Adipocyte (in vitro differentiated cells): ENCODE measurements at regions not wholly inside any gene's neighbourhood (a gene's known extent, or its start where the extent isn't known, plus 50 kb on each side); places are given as distances from the start of the nearest gene placed in this dataset.

ENCODE experiments used
- DNase-seq: peaks from one replicate; pipeline ENCODE4 v3.0.0-alpha.2; 2015; ENCODE audit warnings: low read depth
- H3K27me3 ChIP-seq: replicated peaks from 2 replicates; pipeline ENCODE4 v1.7.0; 2013; ENCODE audit warnings: mild to moderate bottlenecking, low read length, moderate library complexity; ENCODE audit not compliant: control insufficient read depth, insufficient read depth
- H3K36me3 ChIP-seq: 2 replicates; pipeline ENCODE4 v1.7.0; 2013; ENCODE audit warnings: low read length, mild to moderate bottlenecking, moderate library complexity; ENCODE audit not compliant: control insufficient read depth, insufficient read depth, severe bottlenecking
- H3K4me1 ChIP-seq: 2 replicates; pipeline ENCODE4 v1.7.0; 2013; ENCODE audit warnings: mild to moderate bottlenecking, low read length, moderate library complexity; ENCODE audit not compliant: control insufficient read depth, insufficient read depth
- H3K4me3 ChIP-seq: 2 replicates; pipeline ENCODE4 v1.7.0; 2013; ENCODE audit warnings: mild to moderate bottlenecking, low read length, moderate library complexity
- H3K9ac ChIP-seq: 2 replicates; pipeline ENCODE4 v1.7.0; 2013; ENCODE audit warnings: mild to moderate bottlenecking, low read length, moderate library complexity
- H3K9me3 ChIP-seq: 2 replicates; pipeline ENCODE4 v1.7.0; 2013; ENCODE audit warnings: mild to moderate bottlenecking, low read length, moderate library complexity; ENCODE audit not compliant: control insufficient read depth

GRCh38 chr1:42004860-42005259, 86.1 kb upstream of the HIVEP3 start:
- Histone ChIP-seq H3K9ac (no peak overlapping the region), H3K9me3 (no peaks in the 10 kb centered on the region), H3K27me3 (no peaks in the 10 kb centered on the region), H3K36me3 (no peaks in the 10 kb centered on the region), H3K4me1 (peaks cover 14% of the 10 kb centered on the region), H3K4me3 (no peak overlapping the region)
- no peak for DNase-seq

GRCh38 chr1:42004322-42004721, 85.6 kb upstream of the HIVEP3 start:
- DNase-seq = no peak
- H3K9ac ChIP-seq = no peak overlapping the region
- H3K9me3 ChIP-seq = no peaks in the 10 kb centered on the region
- no peaks in the 10 kb centered on the region for H3K27me3 ChIP-seq
- no peaks in the 10 kb centered on the region for H3K36me3 ChIP-seq
- no peak overlapping the region for H3K4me3 ChIP-seq
- H3K4me1 ChIP-seq = peaks cover 14% of the 10 kb centered on the region

- no peaks in the 10 kb centered on the region for H3K27me3 ChIP-seq
- no peaks in the 10 kb centered on the region for H3K36me3 ChIP-seq
- no peaks in the 10 kb centered on the region for H3K9me3 ChIP-seq
- DNase-seq = no peak
- peaks cover 14% of the 10 kb centered on the region for H3K4me1 ChIP-seq
- H3K4me3 ChIP-seq = no peak overlapping the region
- no peak overlapping the region for H3K9ac ChIP-seq
Measured at GRCh38 chr1:42003433-42003832, 84.7 kb upstream of the HIVEP3 start.

GRCh38 chr1:42002220-42002619, 83.5 kb upstream of the HIVEP3 start:
- H3K27me3 ChIP-seq = no peaks in the 10 kb centered on the region
- peaks cover 13% of the 10 kb centered on the region for H3K4me1 ChIP-seq
- H3K4me3 ChIP-seq = no peak overlapping the region
- H3K9me3 ChIP-seq = no peaks in the 10 kb centered on the region
- H3K9ac ChIP-seq = no peak overlapping the region
- no peak for DNase-seq
- no peaks in the 10 kb centered on the region for H3K36me3 ChIP-seq

GRCh38 chr1:42000766-42001165, 82.0 kb upstream of the HIVEP3 start:
- Histone ChIP-seq H3K9me3 (no peaks in the 10 kb centered on the region), H3K9ac (no peak overlapping the region), H3K4me3 (no peak overlapping the region), H3K4me1 (peaks cover 3% of the 10 kb centered on the region), H3K27me3 (no peaks in the 10 kb centered on the region), H3K36me3 (no peaks in the 10 kb centered on the region)
- no peak for DNase-seq

- H3K9ac ChIP-seq = no peak overlapping the region
- H3K36me3 ChIP-seq = no peaks in the 10 kb centered on the region
- no peaks in the 10 kb centered on the region for H3K27me3 ChIP-seq
- no peaks in the 10 kb centered on the region for H3K9me3 ChIP-seq
- no peak for DNase-seq
- H3K4me3 ChIP-seq = no peak overlapping the region
- no peaks in the 10 kb centered on the region for H3K4me1 ChIP-seq
Measured at GRCh38 chr1:41999884-42000283, 81.2 kb upstream of the HIVEP3 start.

- DNase-seq = no peak
- no peaks in the 10 kb centered on the region for H3K27me3 ChIP-seq
- no peaks in the 10 kb centered on the region for H3K9me3 ChIP-seq
- H3K9ac ChIP-seq = no peak overlapping the region
- no peak overlapping the region for H3K4me3 ChIP-seq
- no peaks in the 10 kb centered on the region for H3K4me1 ChIP-seq
- no peaks in the 10 kb centered on the region for H3K36me3 ChIP-seq
Measured at GRCh38 chr1:41998250-41998649, 79.5 kb upstream of the HIVEP3 start.

- H3K4me1 ChIP-seq = no peaks in the 10 kb centered on the region
- no peak overlapping the region for H3K9ac ChIP-seq
- H3K36me3 ChIP-seq = no peaks in the 10 kb centered on the region
- no peaks in the 10 kb centered on the region for H3K27me3 ChIP-seq
- DNase-seq = no peak
- H3K4me3 ChIP-seq = no peak overlapping the region
- no peaks in the 10 kb centered on the region for H3K9me3 ChIP-seq
Measured at GRCh38 chr1:41997153-41997552, 78.4 kb upstream of the HIVEP3 start.

GRCh38 chr1:41995441-41996130, 76.9 kb upstream of the HIVEP3 start:
- Histone ChIP-seq H3K36me3 (no peaks in the 10 kb centered on the region), H3K9ac (no peak overlapping the region), H3K9me3 (no peaks in the 10 kb centered on the region), H3K4me3 (no peak overlapping the region), H3K27me3 (no peaks in the 10 kb centered on the region), H3K4me1 (no peaks in the 10 kb centered on the region)
- DNase-seq = no peak

GRCh38 chr1:41994195-41994894, 75.6 kb upstream of the HIVEP3 start:
- H3K9me3 ChIP-seq = peaks cover 3% of the 10 kb centered on the region
- H3K4me3 ChIP-seq = no peak overlapping the region
- H3K4me1 ChIP-seq = no peaks in the 10 kb centered on the region
- no peak for DNase-seq
- H3K27me3 ChIP-seq = no peaks in the 10 kb centered on the region
- no peak overlapping the region for H3K9ac ChIP-seq
- H3K36me3 ChIP-seq = no peaks in the 10 kb centered on the region

GRCh38 chr1:41983451-41983850, 64.7 kb upstream of the HIVEP3 start:
- H3K36me3 ChIP-seq = no peaks in the 10 kb centered on the region
- no peaks in the 10 kb centered on the region for H3K9me3 ChIP-seq
- no peaks in the 10 kb centered on the region for H3K4me1 ChIP-seq
- H3K4me3 ChIP-seq = no peak overlapping the region
- no peak overlapping the region for H3K9ac ChIP-seq
- H3K27me3 ChIP-seq = no peaks in the 10 kb centered on the region
- no peak for DNase-seq
